ENCODE measurements at regions not wholly inside any gene's neighbourhood (a gene's known extent, or its start where the extent isn't known, plus 50 kb on each side); places are given as distances from the start of the nearest gene placed in this dataset.
"Not testable (repeated sequence)": the region's sequence is repeated elsewhere in the genome, so short reads cannot be mapped to it uniquely, and the experiment has no call there.

DNA sequence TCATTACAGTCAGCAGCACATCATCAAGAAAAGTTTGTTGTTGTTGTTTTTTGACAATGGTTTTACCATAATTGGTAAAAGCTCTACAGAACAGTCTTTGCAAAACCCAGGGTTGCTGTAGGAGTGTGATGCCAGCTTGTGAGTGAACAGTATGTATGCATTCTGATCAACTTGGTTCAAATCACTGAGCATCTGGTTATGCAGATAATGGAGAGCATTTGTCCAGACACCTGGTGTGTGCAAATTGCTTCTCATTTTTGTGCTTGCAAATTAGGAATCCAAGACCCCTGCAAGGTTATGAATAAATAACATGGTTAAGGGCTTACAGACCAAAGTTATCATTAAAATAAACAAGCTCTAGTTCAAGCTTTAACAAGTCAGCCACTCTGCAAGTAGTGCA lies 448.7 kb upstream of the ACTBL2 start:
- no peak for TF ChIP-seq MYC (IDR thresholded peaks at IDR 0.05; ENCODE audit: low read depth, low read length)
- no peak overlapping the region for H3K4me3 ChIP-seq (ENCODE audit: low read depth, low read length)
- no peak for DNase-seq (ENCODE audit: low read depth)

DNA sequence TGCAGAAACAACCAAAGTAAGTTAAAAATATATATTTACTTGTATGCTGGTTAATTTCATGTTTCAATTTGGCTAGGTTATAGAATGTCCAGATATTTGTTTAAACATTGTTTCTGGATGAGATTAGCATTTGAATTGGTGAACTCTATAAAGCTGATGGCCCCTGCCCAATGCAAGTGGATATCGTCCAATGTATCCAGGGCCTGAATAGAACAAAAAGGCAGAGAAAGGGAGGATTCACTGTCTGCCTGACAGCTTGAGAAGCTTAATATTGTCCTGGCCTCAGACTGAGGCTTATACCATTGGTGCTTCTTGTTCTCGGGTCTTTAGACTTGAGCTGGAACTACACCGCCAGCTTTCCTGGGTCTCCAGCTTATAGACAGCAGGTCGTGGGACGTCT lies 446.7 kb upstream of the ACTBL2 start:
- no peak overlapping the region for H3K4me3 ChIP-seq (ENCODE audit: low read depth, low read length)
- TF ChIP-seq, protein P1, sequence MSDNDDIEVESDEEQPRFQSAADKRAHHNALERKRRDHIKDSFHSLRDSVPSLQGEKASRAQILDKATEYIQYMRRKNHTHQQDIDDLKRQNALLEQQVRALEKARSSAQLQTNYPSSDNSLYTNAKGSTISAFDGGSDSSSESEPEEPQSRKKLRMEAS (IDR thresholded peaks at IDR 0.05; ENCODE audit: low read depth, low read length) = no peak
- TF ChIP-seq, protein P2, sequence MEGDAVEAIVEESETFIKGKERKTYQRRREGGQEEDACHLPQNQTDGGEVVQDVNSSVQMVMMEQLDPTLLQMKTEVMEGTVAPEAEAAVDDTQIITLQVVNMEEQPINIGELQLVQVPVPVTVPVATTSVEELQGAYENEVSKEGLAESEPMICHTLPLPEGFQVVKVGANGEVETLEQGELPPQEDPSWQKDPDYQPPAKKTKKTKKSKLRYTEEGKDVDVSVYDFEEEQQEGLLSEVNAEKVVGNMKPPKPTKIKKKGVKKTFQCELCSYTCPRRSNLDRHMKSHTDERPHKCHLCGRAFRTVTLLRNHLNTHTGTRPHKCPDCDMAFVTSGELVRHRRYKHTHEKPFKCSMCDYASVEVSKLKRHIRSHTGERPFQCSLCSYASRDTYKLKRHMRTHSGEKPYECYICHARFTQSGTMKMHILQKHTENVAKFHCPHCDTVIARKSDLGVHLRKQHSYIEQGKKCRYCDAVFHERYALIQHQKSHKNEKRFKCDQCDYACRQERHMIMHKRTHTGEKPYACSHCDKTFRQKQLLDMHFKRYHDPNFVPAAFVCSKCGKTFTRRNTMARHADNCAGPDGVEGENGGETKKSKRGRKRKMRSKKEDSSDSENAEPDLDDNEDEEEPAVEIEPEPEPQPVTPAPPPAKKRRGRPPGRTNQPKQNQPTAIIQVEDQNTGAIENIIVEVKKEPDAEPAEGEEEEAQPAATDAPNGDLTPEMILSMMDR (IDR thresholded peaks at IDR 0.05; ENCODE audit: low read depth, low read length) = no peak
- TF ChIP-seq MYC (IDR thresholded peaks at IDR 0.05; ENCODE audit: low read depth, low read length) (no peak), POLR2A (IDR thresholded peaks at IDR 0.05; ENCODE audit: extremely low read depth, insufficient read length) (no peak)
- no peak for DNase-seq (ENCODE audit: low read depth)

DNA sequence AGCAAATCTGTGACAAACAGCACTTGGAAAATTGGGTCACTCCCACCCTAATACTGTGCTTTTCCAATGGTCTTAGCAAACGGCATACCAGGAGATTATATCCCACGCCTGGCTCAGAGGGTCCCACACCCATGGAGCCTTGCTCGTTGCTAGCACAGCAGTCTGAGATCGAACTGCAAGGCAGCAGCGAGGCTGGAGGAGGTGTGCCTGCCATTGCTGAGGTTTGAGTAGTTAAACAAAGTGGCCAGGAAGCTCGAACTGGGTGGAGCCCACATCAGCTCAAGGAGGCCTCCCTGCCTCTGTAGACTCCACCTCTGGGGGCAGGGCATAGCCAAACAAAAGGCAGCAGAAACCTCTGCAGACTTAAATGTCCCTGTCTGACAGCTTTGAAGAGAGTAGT lies 440.5 kb upstream of the ACTBL2 start:
- H3K4me3 ChIP-seq (ENCODE audit: low read depth, low read length); DNase-seq (ENCODE audit: low read depth): not testable (repeated sequence)

DNA sequence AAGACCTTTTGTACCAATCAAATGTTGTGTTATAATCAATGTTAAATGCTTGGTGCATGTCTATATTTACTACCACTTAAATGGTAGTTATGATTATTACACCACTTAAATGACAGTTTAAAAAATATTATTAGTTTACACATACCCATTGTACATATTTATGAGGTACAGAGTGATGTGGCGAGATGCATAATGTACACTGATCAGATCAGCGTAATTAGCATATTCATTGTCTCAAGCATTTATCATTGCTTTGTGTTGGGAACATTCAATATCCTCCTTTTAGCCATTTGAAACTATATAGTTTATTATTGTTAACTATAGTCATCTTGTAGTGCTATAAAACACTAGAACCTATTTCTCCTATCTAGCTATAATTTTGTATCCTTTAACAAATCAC lies 434.4 kb upstream of the ACTBL2 start:
- TF ChIP-seq, protein P2 (IDR thresholded peaks at IDR 0.05; ENCODE audit: low read depth, low read length) = no peak
- TF ChIP-seq, protein P1 (IDR thresholded peaks at IDR 0.05; ENCODE audit: low read depth, low read length) = no peak
- TF ChIP-seq MYC (IDR thresholded peaks at IDR 0.05; ENCODE audit: low read depth, low read length) (no peak), POLR2A (IDR thresholded peaks at IDR 0.05; ENCODE audit: extremely low read depth, insufficient read length) (no peak)
- no peak overlapping the region for H3K4me3 ChIP-seq (ENCODE audit: low read depth, low read length)
- no peak for DNase-seq (ENCODE audit: low read depth)

DNA sequence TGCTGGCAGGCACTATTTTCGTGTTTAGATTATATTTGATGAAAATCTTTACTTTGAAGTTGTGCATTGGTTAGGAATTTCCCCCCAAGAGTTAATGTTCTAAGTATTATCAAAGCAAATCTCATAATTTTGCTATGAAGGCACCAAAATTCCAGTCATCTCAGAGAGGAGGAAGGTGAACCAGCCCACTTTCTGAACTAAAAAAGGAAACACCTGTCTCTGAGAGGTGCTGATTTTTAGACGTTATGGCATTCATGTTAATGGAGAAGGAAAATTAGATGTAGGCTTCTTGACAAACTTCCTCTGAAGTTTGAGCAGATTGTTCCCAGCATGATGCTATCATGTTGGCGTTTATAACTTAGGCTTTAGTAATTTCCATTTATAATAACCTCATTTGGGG lies 432.9 kb upstream of the ACTBL2 start:
- no peak overlapping the region for H3K4me3 ChIP-seq (ENCODE audit: low read depth, low read length)
- TF ChIP-seq MYC (IDR thresholded peaks at IDR 0.05; ENCODE audit: low read depth, low read length) = no peak
- no peak for TF ChIP-seq POLR2A (IDR thresholded peaks at IDR 0.05; ENCODE audit: extremely low read depth, insufficient read length)
- TF ChIP-seq, protein P2 (IDR thresholded peaks at IDR 0.05; ENCODE audit: low read depth, low read length) = no peak
- TF ChIP-seq, protein P1 (IDR thresholded peaks at IDR 0.05; ENCODE audit: low read depth, low read length) = no peak
- DNase-seq (ENCODE audit: low read depth) = no peak

DNA sequence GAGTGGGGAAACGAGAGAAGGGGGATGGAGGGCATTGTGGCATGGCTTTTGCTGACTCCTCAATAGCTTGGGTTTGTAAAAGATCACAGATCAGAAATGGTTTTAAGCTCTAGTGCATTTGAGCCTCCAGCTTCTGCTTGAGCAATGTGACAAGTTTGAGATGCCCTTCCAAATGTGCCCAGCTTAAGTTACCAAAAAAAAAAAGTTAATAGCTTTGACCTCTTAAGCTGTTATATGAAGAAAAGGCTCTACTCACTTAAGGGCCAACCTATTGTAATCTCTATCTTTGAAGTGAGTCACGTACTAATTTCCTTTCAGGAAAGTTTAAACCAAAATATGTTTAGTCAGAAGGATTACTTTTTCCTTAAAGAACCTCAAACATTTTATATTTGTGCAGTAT lies 428.8 kb upstream of the ACTBL2 start:
- TF ChIP-seq, protein P2 (IDR thresholded peaks at IDR 0.05; ENCODE audit: low read depth, low read length) = no peak
- TF ChIP-seq MYC (IDR thresholded peaks at IDR 0.05; ENCODE audit: low read depth, low read length) (no peak), POLR2A (IDR thresholded peaks at IDR 0.05; ENCODE audit: extremely low read depth, insufficient read length) (no peak)
- TF ChIP-seq, protein P1 (IDR thresholded peaks at IDR 0.05; ENCODE audit: low read depth, low read length) = no peak
- no peak overlapping the region for H3K4me3 ChIP-seq (ENCODE audit: low read depth, low read length)
- DNase-seq (ENCODE audit: low read depth) = no peak

DNA sequence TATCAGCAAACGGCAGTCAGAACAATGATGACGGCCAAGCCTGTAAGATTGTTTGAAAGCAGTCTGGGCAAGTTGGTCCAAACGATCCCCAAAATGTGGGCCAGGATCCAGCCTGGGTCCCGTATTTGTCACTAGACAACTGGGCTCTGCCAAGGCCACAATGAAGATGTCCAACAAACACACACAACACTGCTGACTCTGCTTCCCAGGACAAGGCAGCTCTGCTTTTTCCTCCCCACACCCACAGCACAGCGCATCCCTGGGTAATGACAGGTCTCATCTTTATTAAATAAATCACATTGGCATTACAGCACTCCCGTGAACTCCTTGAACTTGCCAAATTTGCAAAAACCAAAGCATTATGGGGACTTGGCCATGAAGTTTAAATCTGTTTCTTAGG lies 424.1 kb upstream of the ACTBL2 start:
- DNase-seq (ENCODE audit: low read depth) = no peak
- TF ChIP-seq, protein P2 (IDR thresholded peaks at IDR 0.05; ENCODE audit: low read depth, low read length) = no peak
- TF ChIP-seq POLR2A (IDR thresholded peaks at IDR 0.05; ENCODE audit: extremely low read depth, insufficient read length) (no peak), MYC (IDR thresholded peaks at IDR 0.05; ENCODE audit: low read depth, low read length) (no peak)
- TF ChIP-seq, protein P1 (IDR thresholded peaks at IDR 0.05; ENCODE audit: low read depth, low read length) = no peak

More for the DNA sequence above, 424.1 kb upstream of the ACTBL2 start:
- H3K4me3 ChIP-seq (ENCODE audit: low read depth, low read length) = no peak overlapping the region
